ENCODE measurements at regions not wholly inside any gene's neighbourhood (a gene's known extent, or its start where the extent isn't known, plus 50 kb on each side); places are given as distances from the start of the nearest gene placed in this dataset.

DNA sequence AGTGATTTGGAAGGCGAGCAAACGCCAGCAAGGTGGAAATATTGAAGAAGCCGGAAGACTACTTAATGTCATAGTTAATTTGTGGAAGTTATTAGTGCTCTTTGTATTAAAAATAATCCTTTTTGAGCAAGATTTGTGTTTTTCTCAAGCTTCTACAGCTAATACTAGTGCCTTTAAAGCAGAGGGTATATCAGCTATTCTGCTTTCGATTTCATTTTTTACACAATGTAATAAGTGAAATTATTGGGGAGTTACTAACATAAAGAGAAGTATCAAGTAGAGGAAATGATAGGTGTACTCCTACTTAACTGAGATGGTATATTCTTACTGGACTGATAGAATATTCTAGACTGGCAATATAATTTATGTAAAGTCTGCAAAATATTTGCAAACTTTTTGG is 392.4 kb upstream of the DCN start:
- CTCF ChIA-PET: no interaction called here
- Histone ChIP-seq H3K4me1 (no peaks in the 10 kb centered on the region), H3K9me3 (no peaks in the 10 kb centered on the region), H3K36me3 (ENCODE audit: control insufficient read depth, insufficient read depth, low read length) (no peaks in the 10 kb centered on the region; the same call in 1 of the 2 replicates), H3K27me3 (replicated peaks; ENCODE audit: control insufficient read depth, insufficient read depth, low read length) (no peaks in the 10 kb centered on the region), H3K4me3 (ENCODE audit: low read depth, low read length) (no peak overlapping the region)
- Mint-ChIP-seq H3K27ac (ENCODE audit: unreplicated experiment) (no peak overlapping the region), H3K4me1 (ENCODE audit: low read depth, unreplicated experiment) (no peaks in the 10 kb centered on the region), H3K4me3 (ENCODE audit: unreplicated experiment) (no peak overlapping the region), H3K9me3 (ENCODE audit: unreplicated experiment) (no peaks in the 10 kb centered on the region), H3K27me3 (ENCODE audit: insufficient read depth, unreplicated experiment) (no peaks in the 10 kb centered on the region), H3K36me3 (ENCODE audit: insufficient read depth, unreplicated experiment) (no peaks in the 10 kb centered on the region)
- TF ChIP-seq, protein P1, sequence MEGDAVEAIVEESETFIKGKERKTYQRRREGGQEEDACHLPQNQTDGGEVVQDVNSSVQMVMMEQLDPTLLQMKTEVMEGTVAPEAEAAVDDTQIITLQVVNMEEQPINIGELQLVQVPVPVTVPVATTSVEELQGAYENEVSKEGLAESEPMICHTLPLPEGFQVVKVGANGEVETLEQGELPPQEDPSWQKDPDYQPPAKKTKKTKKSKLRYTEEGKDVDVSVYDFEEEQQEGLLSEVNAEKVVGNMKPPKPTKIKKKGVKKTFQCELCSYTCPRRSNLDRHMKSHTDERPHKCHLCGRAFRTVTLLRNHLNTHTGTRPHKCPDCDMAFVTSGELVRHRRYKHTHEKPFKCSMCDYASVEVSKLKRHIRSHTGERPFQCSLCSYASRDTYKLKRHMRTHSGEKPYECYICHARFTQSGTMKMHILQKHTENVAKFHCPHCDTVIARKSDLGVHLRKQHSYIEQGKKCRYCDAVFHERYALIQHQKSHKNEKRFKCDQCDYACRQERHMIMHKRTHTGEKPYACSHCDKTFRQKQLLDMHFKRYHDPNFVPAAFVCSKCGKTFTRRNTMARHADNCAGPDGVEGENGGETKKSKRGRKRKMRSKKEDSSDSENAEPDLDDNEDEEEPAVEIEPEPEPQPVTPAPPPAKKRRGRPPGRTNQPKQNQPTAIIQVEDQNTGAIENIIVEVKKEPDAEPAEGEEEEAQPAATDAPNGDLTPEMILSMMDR (IDR thresholded peaks at IDR 0.05; ENCODE audit: insufficient read depth in 1 of 2, low read depth in 1 of 2, low read length in 1 of 2, severe bottlenecking in 1 of 2, unreplicated experiment in 1 of 2): no peak
- intact Hi-C loops (cut with micrococcal nuclease; ENCODE audit: unreplicated experiment): loop anchor here (10.0 kb wide), 2 partner anchors 190 to 1000 kb away; no protein-coding TSS in a partner anchor
- DNase-seq: no peak
- POLR2A ChIA-PET: no interaction called here
- BruUV-seq (replicated peaks): no TSS peak

DNA sequence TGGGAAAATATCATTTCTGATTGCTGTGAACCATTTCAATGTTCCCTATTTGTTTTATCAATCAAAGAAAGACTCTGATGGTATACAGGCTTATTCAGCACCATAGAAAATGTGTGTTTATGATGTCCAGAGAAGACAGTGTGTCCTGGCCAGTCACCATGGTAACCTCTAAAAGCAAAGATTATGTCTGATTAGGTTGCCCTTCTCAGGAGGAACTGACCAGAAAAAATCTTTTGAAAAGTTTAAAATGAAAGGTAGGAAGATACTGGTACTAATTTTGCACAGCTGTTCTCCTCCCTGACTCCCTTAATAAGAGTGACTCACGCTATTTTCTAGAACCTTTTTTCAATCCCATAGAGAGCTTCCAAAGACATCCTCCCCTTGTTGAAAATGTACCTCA is 391.8 kb upstream of the DCN start:
- intact Hi-C loops (cut with micrococcal nuclease; ENCODE audit: unreplicated experiment): loop anchor here (10.0 kb wide), 2 partner anchors 190 to 1000 kb away; no protein-coding TSS in a partner anchor
- POLR2A ChIA-PET: no interaction called here
- Histone ChIP-seq H3K27me3 (replicated peaks; ENCODE audit: control insufficient read depth, insufficient read depth, low read length) (no peaks in the 10 kb centered on the region), H3K9me3 (no peaks in the 10 kb centered on the region), H3K4me3 (ENCODE audit: low read depth, low read length) (no peak overlapping the region), H3K4me1 (no peaks in the 10 kb centered on the region), H3K36me3 (ENCODE audit: control insufficient read depth, insufficient read depth, low read length) (no peaks in the 10 kb centered on the region)
- H3K27ac Mint-ChIP-seq (ENCODE audit: unreplicated experiment): no peak overlapping the region
- no peak for DNase-seq
- H3K4me1 Mint-ChIP-seq (ENCODE audit: low read depth, unreplicated experiment): no peaks in the 10 kb centered on the region
- CTCF ChIA-PET: no interaction called here
- no peaks in the 10 kb centered on the region for H3K27me3 Mint-ChIP-seq (ENCODE audit: insufficient read depth, unreplicated experiment)
- no peak overlapping the region for H3K4me3 Mint-ChIP-seq (ENCODE audit: unreplicated experiment)
- no peaks in the 10 kb centered on the region for H3K9me3 Mint-ChIP-seq (ENCODE audit: unreplicated experiment)
- TF ChIP-seq, protein P1 (IDR thresholded peaks at IDR 0.05; ENCODE audit: insufficient read depth in 1 of 2, low read depth in 1 of 2, low read length in 1 of 2, severe bottlenecking in 1 of 2, unreplicated experiment in 1 of 2): no peak
- no peaks in the 10 kb centered on the region for H3K36me3 Mint-ChIP-seq (ENCODE audit: insufficient read depth, unreplicated experiment)
- BruUV-seq (replicated peaks): no TSS peak

DNA sequence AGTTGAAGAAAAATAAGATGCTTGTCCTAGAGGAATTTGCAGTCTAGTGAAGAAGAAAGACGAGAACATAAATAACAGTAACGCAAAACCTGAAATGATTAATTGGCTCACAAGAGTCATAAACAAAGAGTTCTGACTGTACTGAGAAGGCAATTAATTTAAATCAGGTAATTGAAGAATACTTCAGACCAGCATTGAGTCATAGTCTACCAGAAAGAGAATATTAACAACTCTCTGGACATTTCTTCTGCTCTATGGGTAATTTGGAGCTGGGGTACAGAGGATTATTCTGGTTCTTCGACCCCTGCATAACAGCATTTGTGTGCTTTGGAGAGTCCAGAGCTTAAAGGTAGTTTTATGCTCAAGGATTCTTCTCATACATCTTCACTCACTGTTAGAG is 390.3 kb upstream of the DCN start:
- Histone ChIP-seq H3K36me3 (ENCODE audit: control insufficient read depth, insufficient read depth, low read length) (no peaks in the 10 kb centered on the region), H3K4me3 (ENCODE audit: low read depth, low read length) (no peak overlapping the region), H3K9me3 (no peaks in the 10 kb centered on the region), H3K27me3 (replicated peaks; ENCODE audit: control insufficient read depth, insufficient read depth, low read length) (no peaks in the 10 kb centered on the region), H3K4me1 (no peaks in the 10 kb centered on the region)
- Mint-ChIP-seq H3K4me1 (ENCODE audit: low read depth, unreplicated experiment) (no peaks in the 10 kb centered on the region), H3K4me3 (ENCODE audit: unreplicated experiment) (no peak overlapping the region), H3K27ac (ENCODE audit: unreplicated experiment) (no peak overlapping the region), H3K36me3 (ENCODE audit: insufficient read depth, unreplicated experiment) (no peaks in the 10 kb centered on the region), H3K27me3 (ENCODE audit: insufficient read depth, unreplicated experiment) (no peaks in the 10 kb centered on the region), H3K9me3 (ENCODE audit: unreplicated experiment) (no peaks in the 10 kb centered on the region)
- BruUV-seq (replicated peaks): no TSS peak
- TF ChIP-seq, protein P1 (IDR thresholded peaks at IDR 0.05; ENCODE audit: insufficient read depth in 1 of 2, low read depth in 1 of 2, low read length in 1 of 2, severe bottlenecking in 1 of 2, unreplicated experiment in 1 of 2): no peak
- POLR2A ChIA-PET: no interaction called here
- intact Hi-C loops (cut with micrococcal nuclease; ENCODE audit: unreplicated experiment): loop anchor here (10.0 kb wide), 2 partner anchors 188 to 1002 kb away; no protein-coding TSS in a partner anchor
- CTCF ChIA-PET: no interaction called here
- DNase-seq: no peak
